Ishikawa (cell line): ENCODE measurements at regions not wholly inside any gene's neighbourhood (a gene's known extent, or its start where the extent isn't known, plus 50 kb on each side); places are given as distances from the start of the nearest gene placed in this dataset.

Experiments
- CEBPB ChIP-seq: IDR thresholded peaks from 2 replicates; pipeline ENCODE4 v1.6.1; 2012
- CREB1 ChIP-seq: IDR thresholded peaks from 2 replicates; pipeline ENCODE4 v1.6.1; 2012; ENCODE audit warnings: low read depth
- EGR1 ChIP-seq: IDR thresholded peaks from 2 replicates; pipeline ENCODE4 v1.6.1; 2012
- EP300 ChIP-seq: IDR thresholded peaks from 2 replicates; pipeline ENCODE4 v1.6.1; 2012; ENCODE audit warnings: borderline replicate concordance
- FOXM1 ChIP-seq: IDR thresholded peaks from 2 replicates; pipeline ENCODE4 v1.6.1; 2012; ENCODE audit warnings: low read depth, borderline replicate concordance
- MAX ChIP-seq: IDR thresholded peaks from 2 replicates; pipeline ENCODE4 v1.6.1; 2012
- NFIC ChIP-seq: IDR thresholded peaks from 2 replicates; pipeline ENCODE4 v1.6.1; 2012
- RAD21 ChIP-seq: IDR thresholded peaks from 2 replicates; pipeline ENCODE4 v1.6.1; 2012; ENCODE audit warnings: low read depth
- REST ChIP-seq: IDR thresholded peaks from 2 replicates; pipeline ENCODE4 v1.6.1; 2012; ENCODE audit warnings: low read depth, mild to moderate bottlenecking
- TAF1 ChIP-seq: IDR thresholded peaks from 2 replicates; pipeline ENCODE4 v1.6.1; 2012; ENCODE audit warnings: low read depth, mild to moderate bottlenecking
- TCF12 ChIP-seq: IDR thresholded peaks from 2 replicates; pipeline ENCODE4 v1.6.1; 2012; ENCODE audit warnings: low read depth
- TEAD4 ChIP-seq: IDR thresholded peaks from 2 replicates; pipeline ENCODE4 v1.6.1; 2012
- USF1 ChIP-seq: IDR thresholded peaks from 2 replicates; pipeline ENCODE4 v1.6.1; 2012
- YY1 ChIP-seq: IDR thresholded peaks from 2 replicates; pipeline ENCODE4 v1.6.1; 2012; ENCODE audit warnings: low read depth
- ZBTB7A ChIP-seq: IDR thresholded peaks from 2 replicates; pipeline ENCODE4 v1.6.1; 2012; ENCODE audit warnings: low read depth

DNA sequence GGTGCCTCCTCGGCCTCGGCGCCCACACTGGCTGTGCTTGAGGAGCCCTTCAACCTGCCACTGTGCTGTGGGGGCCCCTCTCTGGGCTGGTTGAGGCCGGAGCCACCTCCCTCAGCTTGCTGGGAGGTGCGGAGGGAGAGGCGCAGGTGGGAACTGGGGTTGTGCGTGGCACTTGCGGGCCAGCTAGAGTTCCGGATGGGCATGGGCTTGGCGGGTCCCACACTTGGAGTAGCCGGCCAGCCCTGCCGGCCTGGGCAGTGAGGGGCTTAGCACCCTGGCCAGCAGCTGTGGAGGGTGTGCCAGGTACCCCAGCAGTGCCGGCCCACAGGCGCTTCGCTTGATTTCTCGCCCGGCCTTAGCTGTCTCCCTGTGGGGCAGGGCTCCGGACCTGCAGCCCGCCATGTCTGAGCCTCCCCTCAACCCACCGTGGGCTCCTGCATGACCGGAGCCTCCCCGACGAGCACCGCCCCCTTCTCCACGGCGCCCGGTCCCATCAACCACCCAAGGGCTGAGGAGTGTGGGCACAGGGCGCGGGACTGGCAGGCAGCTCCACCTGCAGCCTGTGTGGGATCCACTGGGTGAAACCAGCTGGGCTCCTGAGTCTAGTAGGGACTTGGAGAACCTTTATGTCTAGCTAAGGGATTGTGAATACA is 723.8 kb downstream of the DIAPH3 start:
- no peak for TF ChIP-seq TCF12
- TF ChIP-seq FOXM1 = no peak
- TF ChIP-seq MAX = no peak
- TF ChIP-seq RAD21 = no peak
- TF ChIP-seq TAF1 = no peak
- no peak for TF ChIP-seq ZBTB7A
- no peak for TF ChIP-seq CEBPB
- no peak for TF ChIP-seq EP300
- no peak for TF ChIP-seq YY1
- no peak for TF ChIP-seq TEAD4
- no peak for TF ChIP-seq USF1
- TF ChIP-seq REST = no peak
- TF ChIP-seq EGR1 = no peak

GRCh38 chr13:59441596-59442280 is 722.0 kb downstream of the DIAPH3 start:
- TF ChIP-seq CREB1 (no peak), TAF1 (no peak), ZBTB7A (no peak), YY1 (no peak), EGR1 (no peak), MAX (no peak), FOXM1 (no peak), REST (no peak), TCF12 (no peak), RAD21 (no peak), NFIC (no peak), CEBPB (no peak), USF1 (no peak), EP300 (no peak), TEAD4 (no peak)

DNA sequence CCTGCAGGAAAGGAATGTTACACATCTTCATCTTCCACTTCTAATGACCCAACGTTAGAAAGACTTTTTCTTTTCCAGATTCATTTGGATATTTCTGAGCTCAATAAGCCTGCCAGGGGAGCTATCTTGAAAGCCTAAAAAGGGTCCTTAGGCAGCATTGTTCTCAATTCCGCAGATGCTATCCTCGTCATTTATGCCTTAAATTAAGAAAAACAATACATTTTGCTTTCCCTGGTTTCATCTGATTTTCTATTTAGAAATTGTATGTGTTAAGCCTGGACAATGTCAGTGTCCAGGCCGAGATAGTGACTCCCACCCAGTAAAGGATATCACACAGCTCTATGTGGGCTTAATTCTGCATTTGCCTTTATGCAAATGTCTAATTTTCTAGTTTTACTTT is 721.3 kb downstream of the DIAPH3 start:
- no peak for TF ChIP-seq YY1
- no peak for TF ChIP-seq EGR1
- no peak for TF ChIP-seq REST
- TF ChIP-seq CREB1 = no peak
- no peak for TF ChIP-seq MAX
- no peak for TF ChIP-seq TEAD4
- no peak for TF ChIP-seq USF1
- TF ChIP-seq RAD21 = no peak
- no peak for TF ChIP-seq TAF1
- no peak for TF ChIP-seq CEBPB
- no peak for TF ChIP-seq NFIC
- TF ChIP-seq ZBTB7A = no peak
- TF ChIP-seq TCF12 = no peak
- TF ChIP-seq EP300 = no peak
- TF ChIP-seq FOXM1 = no peak
